ENCODE measurements at regions not wholly inside any gene's neighbourhood (a gene's known extent, or its start where the extent isn't known, plus 50 kb on each side); places are given as distances from the start of the nearest gene placed in this dataset.

DNA sequence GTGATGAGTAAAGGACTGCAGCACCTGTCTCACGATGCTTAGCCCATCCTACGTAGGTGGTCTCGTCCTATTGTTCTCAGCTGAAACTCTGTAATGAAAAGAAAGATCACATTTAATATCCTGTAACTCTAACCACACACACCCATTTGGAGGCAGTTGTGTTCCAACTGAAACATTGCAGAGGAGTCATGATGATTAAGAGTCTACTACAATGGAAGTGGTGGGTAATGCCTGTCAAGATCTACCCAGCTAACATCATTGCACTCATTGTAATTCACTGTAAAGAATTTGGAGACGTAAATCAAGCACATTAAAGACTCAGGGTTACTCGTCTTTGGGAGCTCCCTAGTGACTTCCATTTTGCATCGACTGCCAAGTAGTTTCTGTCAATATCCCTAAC is 106.0 kb upstream of the PTPN3 start:
- no peak overlapping the region for H3K4me3 ChIP-seq (ENCODE audit: low read depth, poor library complexity, severe bottlenecking)
- intact Hi-C loops (cut with DNase I; ENCODE audit: low total_unique reads) = no loop called here
- no peak for DNase-seq (ENCODE audit: low spot score in 2 of 2)
- TF ChIP-seq, protein P1, sequence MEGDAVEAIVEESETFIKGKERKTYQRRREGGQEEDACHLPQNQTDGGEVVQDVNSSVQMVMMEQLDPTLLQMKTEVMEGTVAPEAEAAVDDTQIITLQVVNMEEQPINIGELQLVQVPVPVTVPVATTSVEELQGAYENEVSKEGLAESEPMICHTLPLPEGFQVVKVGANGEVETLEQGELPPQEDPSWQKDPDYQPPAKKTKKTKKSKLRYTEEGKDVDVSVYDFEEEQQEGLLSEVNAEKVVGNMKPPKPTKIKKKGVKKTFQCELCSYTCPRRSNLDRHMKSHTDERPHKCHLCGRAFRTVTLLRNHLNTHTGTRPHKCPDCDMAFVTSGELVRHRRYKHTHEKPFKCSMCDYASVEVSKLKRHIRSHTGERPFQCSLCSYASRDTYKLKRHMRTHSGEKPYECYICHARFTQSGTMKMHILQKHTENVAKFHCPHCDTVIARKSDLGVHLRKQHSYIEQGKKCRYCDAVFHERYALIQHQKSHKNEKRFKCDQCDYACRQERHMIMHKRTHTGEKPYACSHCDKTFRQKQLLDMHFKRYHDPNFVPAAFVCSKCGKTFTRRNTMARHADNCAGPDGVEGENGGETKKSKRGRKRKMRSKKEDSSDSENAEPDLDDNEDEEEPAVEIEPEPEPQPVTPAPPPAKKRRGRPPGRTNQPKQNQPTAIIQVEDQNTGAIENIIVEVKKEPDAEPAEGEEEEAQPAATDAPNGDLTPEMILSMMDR (IDR thresholded peaks at IDR 0.05) = no peak
- no peak for TF ChIP-seq POLR2A (IDR thresholded peaks at IDR 0.05)
- WGBS, 2 donors = 53 to 55% methylated on average over 6 of the region's 6 CpGs

DNA sequence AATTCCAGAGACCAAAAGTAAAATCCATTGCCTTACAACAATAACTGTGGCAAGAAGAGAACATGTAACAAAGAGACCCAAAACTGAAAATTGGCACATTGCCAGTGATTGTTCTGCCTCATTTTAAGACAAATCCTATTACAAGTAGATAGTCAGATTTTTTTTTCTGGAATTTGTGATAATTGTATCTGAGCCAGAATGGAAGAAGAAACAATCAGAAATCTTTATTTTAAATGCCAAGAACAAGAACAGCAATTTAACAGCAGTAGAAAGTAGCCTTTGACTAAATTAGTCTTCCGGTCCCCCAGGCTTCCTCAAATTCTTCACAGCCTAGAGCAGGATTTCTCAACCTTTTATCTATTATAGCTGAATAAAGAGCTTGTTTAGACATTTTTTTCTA is 106.7 kb upstream of the PTPN3 start:
- 69 to 74% methylated on average over 1 of the region's 1 CpG for WGBS, 2 donors
- intact Hi-C loops (cut with DNase I; ENCODE audit: low total_unique reads) = no loop called here

DNA sequence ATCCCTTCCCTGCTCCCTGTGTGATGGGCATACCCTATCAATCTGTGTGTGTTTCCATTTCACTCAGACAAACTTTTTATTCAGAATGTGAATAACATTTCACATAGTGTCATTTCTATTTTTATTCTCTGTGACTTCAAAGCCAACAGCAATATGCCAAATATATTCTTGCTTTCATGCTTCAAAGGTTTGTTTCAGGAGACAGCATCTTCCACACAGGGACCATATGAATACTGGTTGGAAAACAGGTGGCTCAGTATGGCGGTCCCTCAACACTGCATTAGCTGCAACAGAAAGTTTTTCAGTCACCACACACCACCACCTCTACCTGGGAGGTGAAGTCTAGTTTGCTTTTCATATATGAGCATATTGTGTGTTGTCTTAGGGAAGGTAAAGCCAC is 111.0 kb upstream of the PTPN3 start:
- TF ChIP-seq POLR2A (IDR thresholded peaks at IDR 0.05) = no peak
- TF ChIP-seq, protein P1 (IDR thresholded peaks at IDR 0.05) = no peak
- H3K4me3 ChIP-seq (ENCODE audit: low read depth, poor library complexity, severe bottlenecking) = no peak overlapping the region
- 96 to 100% methylated on average over 1 of the region's 1 CpG for WGBS, 2 donors
- intact Hi-C loops (cut with DNase I; ENCODE audit: low total_unique reads) = no loop called here
- no peak for DNase-seq (ENCODE audit: low spot score in 2 of 2)

More for the DNA sequence above, 106.7 kb upstream of the PTPN3 start:
- no peak for DNase-seq (ENCODE audit: low spot score in 2 of 2)
- no peak for TF ChIP-seq POLR2A (IDR thresholded peaks at IDR 0.05)
- TF ChIP-seq, protein P1 (IDR thresholded peaks at IDR 0.05) = no peak
- H3K4me3 ChIP-seq (ENCODE audit: low read depth, poor library complexity, severe bottlenecking) = no peak overlapping the region

DNA sequence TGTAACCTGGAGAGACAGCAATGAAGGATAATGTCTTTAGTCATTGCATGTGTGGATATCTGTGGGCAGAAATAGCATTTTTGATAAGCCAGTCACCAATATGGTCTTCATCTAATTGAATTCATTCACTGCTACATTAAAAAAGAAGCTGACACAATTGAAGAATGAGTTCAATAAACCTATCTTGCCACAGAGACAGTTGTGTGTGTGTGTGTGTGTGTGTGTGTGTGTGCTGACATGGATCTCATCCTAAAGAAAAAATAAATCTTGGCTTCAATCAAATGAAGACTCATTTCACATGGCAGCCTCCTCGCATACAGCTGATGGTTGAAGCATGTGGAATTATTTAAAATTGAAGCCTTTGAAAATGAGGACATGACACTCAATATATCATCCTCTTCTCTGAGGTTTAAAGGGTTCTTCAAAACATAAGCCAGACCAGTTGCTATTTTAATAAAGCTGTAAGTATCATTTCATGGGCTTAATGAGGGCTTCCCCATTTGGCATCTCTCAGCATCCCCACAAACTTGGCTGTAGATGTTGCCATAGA is 118.5 kb upstream of the PTPN3 start:
- no peak overlapping the region for H3K4me3 ChIP-seq (ENCODE audit: low read depth, poor library complexity, severe bottlenecking)
- 69 to 70% methylated on average over 1 of the region's 1 CpG for WGBS, 2 donors
- intact Hi-C loops (cut with DNase I; ENCODE audit: low total_unique reads) = no loop called here
- TF ChIP-seq POLR2A (IDR thresholded peaks at IDR 0.05) = no peak
- TF ChIP-seq, protein P1 (IDR thresholded peaks at IDR 0.05) = no peak
- no peak for DNase-seq (ENCODE audit: low spot score in 2 of 2)

DNA sequence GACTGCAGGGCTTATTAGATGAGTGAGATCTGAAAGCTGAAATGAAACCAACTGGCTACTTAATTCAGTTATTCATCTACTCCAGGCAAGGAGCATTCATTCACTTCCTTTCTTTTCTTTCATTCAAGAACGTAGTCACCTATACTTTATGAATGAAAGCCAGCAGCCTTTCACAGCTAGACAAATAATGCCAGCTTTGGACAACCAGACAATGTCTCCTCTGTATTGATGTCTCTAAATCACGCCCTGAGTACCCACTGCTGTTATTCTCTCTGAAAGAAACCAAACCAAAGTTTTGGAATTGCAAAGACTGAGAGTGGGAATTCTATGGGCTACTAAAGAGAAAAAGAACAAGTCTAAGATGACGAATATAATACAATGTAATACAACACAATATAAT is 121.2 kb upstream of the PTPN3 start:
- 68 to 82% methylated on average over 3 of the region's 3 CpGs for WGBS, 2 donors
- no peak overlapping the region for H3K4me3 ChIP-seq (ENCODE audit: low read depth, poor library complexity, severe bottlenecking)
- TF ChIP-seq POLR2A (IDR thresholded peaks at IDR 0.05) = no peak
- TF ChIP-seq, protein P1 (IDR thresholded peaks at IDR 0.05) = no peak
- DNase-seq (ENCODE audit: low spot score in 2 of 2) = no peak
- intact Hi-C loops (cut with DNase I; ENCODE audit: low total_unique reads) = no loop called here

DNA sequence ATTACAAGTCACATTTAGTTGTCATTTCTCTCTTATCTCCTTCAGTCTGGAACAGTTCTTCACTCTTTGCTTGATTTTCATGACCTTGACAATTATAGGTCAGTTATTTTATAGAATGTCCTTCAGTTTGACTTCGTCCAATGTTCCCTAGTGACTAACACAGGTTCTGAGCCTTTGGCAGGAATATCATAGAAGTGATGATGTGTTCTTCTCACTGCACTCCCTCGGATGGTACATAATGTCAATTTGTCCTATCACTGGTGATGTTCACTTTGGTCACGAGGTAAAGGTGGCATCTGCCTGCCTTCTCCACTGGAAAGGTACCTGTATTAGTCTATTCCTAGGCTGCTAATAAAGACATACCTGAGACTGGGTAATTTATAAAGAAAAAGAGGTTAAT is 126.0 kb upstream of the PTPN3 start:
- intact Hi-C loops (cut with DNase I; ENCODE audit: low total_unique reads) = no loop called here
- 88 to 91% methylated on average over 3 of the region's 3 CpGs for WGBS, 2 donors
- TF ChIP-seq, protein P1 (IDR thresholded peaks at IDR 0.05) = no peak
- no peak for TF ChIP-seq POLR2A (IDR thresholded peaks at IDR 0.05)

More for the DNA sequence above, 126.0 kb upstream of the PTPN3 start:
- no peak for DNase-seq (ENCODE audit: low spot score in 2 of 2)
- no peak overlapping the region for H3K4me3 ChIP-seq (ENCODE audit: low read depth, poor library complexity, severe bottlenecking)
